Large intestine (tissue), 3 donors: ENCODE measurements at regions not wholly inside any gene's neighbourhood (a gene's known extent, or its start where the extent isn't known, plus 50 kb on each side); places are given as distances from the start of the nearest gene placed in this dataset.

Experiments
- DNase-seq, 2 donors: peaks; one replicate each; pipeline versions ENCODE4 v3.0.0 to v3.0.0-alpha.2; 2013
- H3K27ac ChIP-seq: one replicate; pipeline ENCODE4 v1.5.1; 2013; ENCODE audit warnings: low read length
- H3K27me3 ChIP-seq: 2 replicates; pipeline ENCODE4 v1.6.1; 2013; ENCODE audit warnings: low read length; ENCODE audit not compliant: control insufficient read depth, insufficient read depth
- H3K36me3 ChIP-seq: 2 replicates; pipeline ENCODE4 v1.6.1; 2013; ENCODE audit warnings: low read length; ENCODE audit not compliant: control insufficient read depth, insufficient read depth
- H3K4me1 ChIP-seq: one replicate; pipeline ENCODE4 v1.6.1; 2013; ENCODE audit warnings: low read length; ENCODE audit not compliant: control insufficient read depth, insufficient read depth
- H3K4me3 ChIP-seq: one replicate; pipeline ENCODE4 v1.5.1; 2013; ENCODE audit warnings: low read length
- H3K9me3 ChIP-seq: one replicate; pipeline ENCODE4 v1.6.1; 2013; ENCODE audit warnings: mild to moderate bottlenecking, low read depth, low read length, moderate library complexity; ENCODE audit not compliant: control insufficient read depth
- WGBS: methylation state at CpG from one replicate; pipeline ENCODE4 v1.1.5; 2013; ENCODE audit warnings: low lambda C conversion rate; ENCODE audit not compliant: insufficient coverage; 5-methylcytosine and 5-hydroxymethylcytosine counted together

DNA sequence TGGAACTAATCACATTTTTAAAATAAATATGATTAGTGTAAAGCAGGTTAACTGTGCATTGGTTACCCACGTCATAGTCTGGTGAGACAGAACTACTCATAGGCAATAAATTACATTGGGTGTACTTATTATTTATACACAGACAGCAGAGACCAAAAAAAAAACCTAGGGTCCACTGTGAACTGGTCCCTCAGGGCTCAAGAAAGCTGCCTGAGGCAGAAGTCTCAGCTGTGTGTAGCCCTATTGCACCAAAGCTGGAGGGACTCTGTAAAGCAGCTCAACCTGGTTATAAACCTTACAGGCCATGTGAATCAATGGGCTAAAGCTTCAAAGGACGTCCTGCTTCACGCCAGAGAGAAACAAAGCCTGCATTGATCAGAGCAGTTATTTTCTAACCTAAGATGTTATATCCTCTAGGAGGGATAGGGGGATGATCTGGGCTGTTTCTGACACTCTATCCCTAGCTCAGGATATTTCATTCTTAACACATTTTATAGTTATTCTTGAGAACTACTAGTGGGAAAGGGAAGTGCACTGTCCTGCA, 432.2 kb upstream of the ANO3 start:
- no CpG with 5 or more reads among the region's 3 CpGs for WGBS
- Histone ChIP-seq H3K27ac (no peak overlapping the region), H3K4me3 (no peak overlapping the region), H3K27me3 (no peaks in the 10 kb centered on the region), H3K9me3 (no peaks in the 10 kb centered on the region), H3K4me1 (no peaks in the 10 kb centered on the region), H3K36me3 (no peaks in the 10 kb centered on the region)
- no peak for DNase-seq

DNA sequence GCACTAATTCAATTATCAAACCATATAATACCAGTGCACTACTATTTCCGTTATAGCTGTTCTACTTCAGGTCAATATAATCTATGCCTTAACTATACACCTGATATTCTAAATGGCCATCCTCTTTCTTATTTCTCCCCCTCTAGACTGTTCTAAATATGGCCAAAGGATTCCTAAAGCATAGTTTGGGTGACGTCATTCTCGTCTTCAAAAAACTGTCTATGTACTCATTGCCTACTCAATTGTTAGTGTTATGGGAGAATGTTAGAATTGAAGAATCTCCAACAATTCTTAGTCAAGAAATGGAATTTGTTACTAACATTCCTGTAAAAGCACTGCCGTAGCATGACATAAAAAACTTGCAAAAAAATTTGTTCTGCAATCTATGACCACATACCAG, 431.1 kb upstream of the ANO3 start:
- DNase-seq: no peak
- no peaks in the 10 kb centered on the region for H3K36me3 ChIP-seq
- H3K27ac ChIP-seq: no peak overlapping the region
- WGBS: 100% methylated on average over 3 of the region's 4 CpGs
- no peaks in the 10 kb centered on the region for H3K9me3 ChIP-seq
- H3K4me1 ChIP-seq: no peaks in the 10 kb centered on the region
- no peaks in the 10 kb centered on the region for H3K27me3 ChIP-seq
- no peak overlapping the region for H3K4me3 ChIP-seq

DNA sequence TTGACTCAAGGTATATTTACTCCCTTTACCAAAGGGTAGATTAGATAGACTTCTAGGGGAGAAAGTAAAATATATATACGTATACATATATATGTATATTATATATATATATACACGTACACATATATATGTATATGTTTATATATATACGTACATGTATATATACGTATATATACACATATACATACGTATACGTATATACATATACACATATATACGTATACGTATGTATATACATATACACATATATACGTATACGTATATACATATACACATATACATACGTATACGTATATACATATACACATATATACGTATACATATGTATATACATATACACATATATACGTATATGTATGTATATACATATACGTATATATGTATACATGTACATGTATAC, 430.5 kb upstream of the ANO3 start:
- 100% methylated on average over 4 of the region's 15 CpGs for WGBS
- H3K36me3 ChIP-seq: no peaks in the 10 kb centered on the region
- no peak overlapping the region for H3K27ac ChIP-seq
- no peaks in the 10 kb centered on the region for H3K27me3 ChIP-seq
- no peak for DNase-seq
- H3K4me3 ChIP-seq: no peak overlapping the region
- H3K9me3 ChIP-seq: no peaks in the 10 kb centered on the region
- no peaks in the 10 kb centered on the region for H3K4me1 ChIP-seq

DNA sequence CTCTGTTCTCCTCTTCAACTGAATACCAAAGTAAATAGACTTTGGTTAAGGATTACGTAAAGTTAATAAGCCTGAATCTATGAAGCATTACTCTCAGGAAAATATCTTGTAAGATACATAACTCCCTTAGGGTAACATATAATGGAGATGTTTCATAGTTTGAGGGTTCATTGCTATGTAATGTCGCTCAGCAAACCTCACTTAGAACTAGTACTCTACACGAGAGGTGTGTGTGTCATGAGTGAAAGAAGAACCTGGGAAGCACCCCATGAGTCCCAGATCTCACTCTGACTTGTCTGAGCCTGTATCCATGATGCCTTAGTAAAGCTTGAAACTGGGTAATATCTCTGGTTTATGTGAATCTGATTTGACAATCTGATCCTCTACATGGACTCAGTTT, 429.5 kb upstream of the ANO3 start:
- no peak overlapping the region for H3K27ac ChIP-seq
- WGBS: no CpG with 5 or more reads among the region's 3 CpGs
- H3K27me3 ChIP-seq: no peaks in the 10 kb centered on the region
- H3K4me3 ChIP-seq: no peak overlapping the region
- no peaks in the 10 kb centered on the region for H3K36me3 ChIP-seq
- DNase-seq: no peak
- no peaks in the 10 kb centered on the region for H3K4me1 ChIP-seq
- H3K9me3 ChIP-seq: no peaks in the 10 kb centered on the region

DNA sequence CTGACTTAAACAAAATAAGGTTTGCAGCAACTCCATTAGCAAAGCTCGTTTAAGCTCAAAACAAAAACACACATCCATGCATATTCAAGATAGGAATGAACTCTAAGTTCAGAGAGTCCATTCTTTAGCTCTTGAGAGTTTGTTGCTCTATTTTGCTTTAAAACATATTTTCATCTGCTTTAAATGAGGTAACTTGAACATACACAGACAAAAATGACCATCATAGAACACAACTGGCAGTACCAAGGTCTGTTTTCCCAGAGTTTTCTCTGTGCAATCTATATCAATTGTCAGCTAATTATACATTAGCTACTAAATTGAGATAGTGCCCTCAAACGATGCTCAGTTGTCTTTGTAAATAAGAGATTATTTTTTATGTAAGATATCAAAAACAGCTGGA, 423.2 kb upstream of the ANO3 start:
- Histone ChIP-seq H3K4me3 (no peak overlapping the region), H3K27ac (no peak overlapping the region), H3K9me3 (no peaks in the 10 kb centered on the region), H3K4me1 (no peaks in the 10 kb centered on the region), H3K27me3 (no peaks in the 10 kb centered on the region), H3K36me3 (no peaks in the 10 kb centered on the region)
- no peak for DNase-seq
- WGBS: no CpG with 5 or more reads among the region's 2 CpGs

DNA sequence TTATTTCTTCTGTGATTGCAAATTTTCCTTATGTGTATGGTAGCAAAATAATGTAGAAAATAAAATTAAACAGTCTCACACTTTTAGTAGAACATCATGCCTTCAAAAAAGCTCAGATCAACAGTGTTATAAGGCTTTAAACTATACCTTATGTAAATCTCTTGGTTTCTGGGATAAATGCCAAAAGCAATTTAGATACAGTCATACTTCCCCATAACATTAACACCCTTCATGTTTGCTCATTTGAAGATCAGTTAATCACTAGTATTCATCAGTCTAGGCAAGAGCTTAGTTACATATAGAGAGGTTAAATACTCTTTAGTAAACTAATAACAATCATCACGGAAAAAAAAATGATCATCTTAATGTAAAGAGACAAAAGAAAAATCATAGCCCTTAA, 421.8 kb upstream of the ANO3 start:
- no peaks in the 10 kb centered on the region for H3K27me3 ChIP-seq
- WGBS: 83% methylated on average over 1 of the region's 1 CpG
- H3K36me3 ChIP-seq: no peaks in the 10 kb centered on the region
- H3K27ac ChIP-seq: no peak overlapping the region
- no peak overlapping the region for H3K4me3 ChIP-seq
- H3K4me1 ChIP-seq: no peaks in the 10 kb centered on the region
- no peak for DNase-seq
- H3K9me3 ChIP-seq: no peaks in the 10 kb centered on the region

DNA sequence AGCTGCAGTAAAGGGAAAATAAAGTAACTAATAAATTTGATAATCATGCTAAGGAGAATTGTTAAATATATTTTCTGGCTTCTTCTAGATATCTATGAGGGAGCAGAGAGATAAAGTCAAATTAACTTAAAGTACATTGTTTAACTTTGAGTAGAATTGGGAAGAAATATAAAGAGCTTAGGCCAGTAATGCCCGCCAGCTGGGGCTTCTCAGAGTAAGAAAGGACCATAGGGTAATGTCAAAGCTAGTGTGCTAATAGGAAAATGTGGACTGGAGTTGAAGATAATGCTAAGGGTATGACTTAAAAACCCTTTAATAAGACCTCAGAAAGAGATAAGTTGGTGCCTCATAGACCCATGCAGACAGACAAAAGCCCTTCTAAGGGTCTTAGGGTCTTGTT, 411.6 kb upstream of the ANO3 start:
- Histone ChIP-seq H3K9me3 (no peaks in the 10 kb centered on the region), H3K27ac (no peak overlapping the region), H3K4me3 (no peak overlapping the region), H3K4me1 (no peaks in the 10 kb centered on the region), H3K27me3 (no peaks in the 10 kb centered on the region), H3K36me3 (no peaks in the 10 kb centered on the region)
- WGBS: no CpG with 5 or more reads among the region's 1 CpG
- no peak for DNase-seq

DNA sequence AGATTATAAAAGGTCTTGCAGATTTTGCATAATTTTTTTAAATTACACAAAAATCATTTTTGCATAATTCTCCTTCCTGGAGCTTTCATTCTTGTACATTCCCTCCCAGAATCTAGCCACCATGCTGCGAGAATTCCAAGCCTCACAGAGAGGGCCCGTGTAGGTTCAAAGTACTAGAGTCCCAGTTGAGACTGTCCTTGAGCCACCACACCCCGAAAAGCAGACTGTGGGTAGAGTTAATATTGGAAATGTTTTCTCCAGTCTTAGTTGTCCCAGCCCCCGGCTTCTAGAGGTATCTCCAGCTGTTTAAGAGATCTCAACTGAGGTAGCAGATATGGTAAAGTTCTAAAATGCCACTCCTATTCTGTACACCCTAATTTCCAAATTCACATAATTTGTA, 407.3 kb upstream of the ANO3 start:
- no CpG with 5 or more reads among the region's 4 CpGs for WGBS
- DNase-seq: no peak

DNA sequence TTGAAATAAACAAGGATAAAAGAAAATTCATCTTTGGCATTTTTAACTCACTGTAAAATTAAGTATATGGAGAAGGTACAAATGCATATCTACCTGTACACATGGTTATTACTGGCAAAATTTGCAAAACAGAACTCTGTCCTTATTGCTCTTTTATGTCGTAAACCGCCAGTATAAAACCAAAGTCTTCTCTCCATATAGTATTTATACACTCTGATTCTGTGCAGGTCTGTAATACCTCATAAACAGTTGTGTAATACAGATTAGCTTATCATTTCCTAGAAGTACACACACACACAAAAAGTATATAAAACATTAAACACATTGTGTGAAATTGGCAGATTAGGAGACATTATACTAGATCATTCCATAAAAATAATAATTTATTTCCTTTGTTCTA, 406.6 kb upstream of the ANO3 start:
- Histone ChIP-seq H3K27ac (no peak overlapping the region), H3K4me1 (no peaks in the 10 kb centered on the region), H3K27me3 (no peaks in the 10 kb centered on the region), H3K9me3 (no peaks in the 10 kb centered on the region), H3K36me3 (no peaks in the 10 kb centered on the region), H3K4me3 (no peak overlapping the region)
- WGBS: 100% methylated on average over 1 of the region's 2 CpGs
- DNase-seq: no peak

More for the DNA sequence above, 407.3 kb upstream of the ANO3 start:
- H3K27me3 ChIP-seq: no peaks in the 10 kb centered on the region
- no peaks in the 10 kb centered on the region for H3K9me3 ChIP-seq
- no peak overlapping the region for H3K4me3 ChIP-seq
- no peaks in the 10 kb centered on the region for H3K36me3 ChIP-seq
- no peaks in the 10 kb centered on the region for H3K4me1 ChIP-seq
- no peak overlapping the region for H3K27ac ChIP-seq

DNA sequence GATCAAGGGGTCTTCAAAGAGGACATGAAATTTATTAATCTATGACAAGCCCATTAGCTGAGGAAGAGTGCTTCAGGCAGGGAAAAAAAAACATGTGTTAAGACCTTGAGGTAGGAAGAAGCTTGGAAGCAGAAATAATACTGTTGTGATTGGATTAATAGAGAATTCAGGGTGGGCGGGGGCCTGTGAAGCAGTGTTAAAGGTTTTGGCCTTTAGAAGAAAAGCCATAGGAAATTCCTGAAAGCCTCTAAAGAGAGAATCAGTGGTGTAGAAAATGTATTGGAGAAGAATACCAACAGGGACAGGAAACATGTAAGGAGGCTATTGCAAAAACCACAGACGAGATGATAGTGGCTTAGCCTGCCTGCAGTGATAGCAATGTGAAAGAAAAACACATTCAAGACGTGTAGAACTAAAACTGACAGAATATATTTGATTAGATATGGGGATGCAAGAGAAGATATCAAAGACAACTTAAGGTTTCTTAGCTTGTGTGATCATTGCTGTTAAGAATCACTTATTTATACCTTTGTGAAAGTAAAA, 404.4 kb upstream of the ANO3 start:
- no peak for DNase-seq
- H3K9me3 ChIP-seq: no peaks in the 10 kb centered on the region
- no peak overlapping the region for H3K4me3 ChIP-seq
- H3K27me3 ChIP-seq: no peaks in the 10 kb centered on the region
- no peaks in the 10 kb centered on the region for H3K36me3 ChIP-seq
- H3K27ac ChIP-seq: no peak overlapping the region
- WGBS: 19% methylated on average over 2 of the region's 3 CpGs
- no peaks in the 10 kb centered on the region for H3K4me1 ChIP-seq

DNA sequence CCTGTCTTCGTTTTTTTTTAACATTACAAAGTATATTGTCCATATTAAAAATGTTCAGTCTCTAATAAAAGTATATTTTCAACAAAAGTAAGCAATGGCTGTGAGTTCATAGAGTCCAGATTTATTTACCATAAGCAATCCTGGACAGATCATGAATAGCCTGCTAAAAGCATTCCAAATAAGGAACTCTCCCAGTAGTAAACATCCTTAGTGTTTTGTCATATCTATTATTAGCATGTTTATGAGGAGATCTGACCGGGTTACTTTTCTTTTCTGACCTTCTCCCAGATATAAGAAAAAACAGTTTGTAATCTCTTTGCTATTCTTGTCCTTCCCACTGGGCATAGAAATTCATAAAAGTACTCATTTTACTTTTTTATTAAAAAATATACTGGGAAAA, 403.9 kb upstream of the ANO3 start:
- H3K4me3 ChIP-seq: no peak overlapping the region
- no CpG with 5 or more reads among the region's 2 CpGs for WGBS

More for the DNA sequence above, 403.9 kb upstream of the ANO3 start:
- DNase-seq: no peak
- no peaks in the 10 kb centered on the region for H3K4me1 ChIP-seq
- H3K27me3 ChIP-seq: no peaks in the 10 kb centered on the region
- H3K36me3 ChIP-seq: no peaks in the 10 kb centered on the region
- H3K27ac ChIP-seq: no peak overlapping the region
- H3K9me3 ChIP-seq: no peaks in the 10 kb centered on the region
